ENCODE measurements at regions not wholly inside any gene's neighbourhood (a gene's known extent, or its start where the extent isn't known, plus 50 kb on each side); places are given as distances from the start of the nearest gene placed in this dataset.

DNA sequence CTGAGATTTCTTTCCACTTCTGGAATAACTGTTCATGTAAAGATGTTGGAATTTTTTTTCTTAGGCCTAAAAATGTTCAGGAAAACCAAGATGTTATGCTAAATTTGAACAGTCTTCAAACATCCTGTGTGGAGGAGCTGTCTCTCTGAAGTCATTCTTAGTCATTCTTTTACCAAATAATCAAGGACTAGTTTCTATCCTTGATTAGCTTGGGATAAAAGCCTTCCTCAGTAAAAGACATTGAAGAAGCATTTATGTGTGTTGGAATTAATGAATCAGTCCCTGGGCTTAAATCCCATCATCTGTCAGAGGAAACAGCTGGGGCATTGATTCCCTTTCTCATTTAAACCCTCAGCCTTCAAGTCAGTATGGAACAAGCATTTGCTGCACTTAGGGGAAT lies 300.1 kb upstream of the NXPH2 start:
- TF ChIP-seq, protein P1, sequence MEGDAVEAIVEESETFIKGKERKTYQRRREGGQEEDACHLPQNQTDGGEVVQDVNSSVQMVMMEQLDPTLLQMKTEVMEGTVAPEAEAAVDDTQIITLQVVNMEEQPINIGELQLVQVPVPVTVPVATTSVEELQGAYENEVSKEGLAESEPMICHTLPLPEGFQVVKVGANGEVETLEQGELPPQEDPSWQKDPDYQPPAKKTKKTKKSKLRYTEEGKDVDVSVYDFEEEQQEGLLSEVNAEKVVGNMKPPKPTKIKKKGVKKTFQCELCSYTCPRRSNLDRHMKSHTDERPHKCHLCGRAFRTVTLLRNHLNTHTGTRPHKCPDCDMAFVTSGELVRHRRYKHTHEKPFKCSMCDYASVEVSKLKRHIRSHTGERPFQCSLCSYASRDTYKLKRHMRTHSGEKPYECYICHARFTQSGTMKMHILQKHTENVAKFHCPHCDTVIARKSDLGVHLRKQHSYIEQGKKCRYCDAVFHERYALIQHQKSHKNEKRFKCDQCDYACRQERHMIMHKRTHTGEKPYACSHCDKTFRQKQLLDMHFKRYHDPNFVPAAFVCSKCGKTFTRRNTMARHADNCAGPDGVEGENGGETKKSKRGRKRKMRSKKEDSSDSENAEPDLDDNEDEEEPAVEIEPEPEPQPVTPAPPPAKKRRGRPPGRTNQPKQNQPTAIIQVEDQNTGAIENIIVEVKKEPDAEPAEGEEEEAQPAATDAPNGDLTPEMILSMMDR (IDR thresholded peaks at IDR 0.05), result no peak

DNA sequence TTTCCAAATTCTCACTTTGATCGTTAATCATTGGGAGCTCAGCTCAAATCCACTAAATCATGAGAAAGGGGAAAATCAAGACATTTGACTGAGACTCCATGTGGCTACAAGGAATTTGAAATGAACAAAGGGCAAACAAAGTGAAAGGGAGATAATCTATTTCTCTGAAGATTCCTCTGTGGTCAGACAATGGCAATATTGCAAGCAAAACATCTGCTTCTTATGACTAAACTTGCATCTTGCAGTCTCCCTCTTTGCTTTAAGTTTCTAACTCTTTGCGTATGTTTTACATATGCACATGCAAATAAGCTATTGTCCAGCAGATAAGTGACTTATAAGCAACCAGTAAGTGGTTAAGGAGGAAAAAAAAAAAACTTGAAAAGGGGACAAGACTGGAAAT lies 299.1 kb upstream of the NXPH2 start:
- TF ChIP-seq, protein P1 (IDR thresholded peaks at IDR 0.05), result no peak

DNA sequence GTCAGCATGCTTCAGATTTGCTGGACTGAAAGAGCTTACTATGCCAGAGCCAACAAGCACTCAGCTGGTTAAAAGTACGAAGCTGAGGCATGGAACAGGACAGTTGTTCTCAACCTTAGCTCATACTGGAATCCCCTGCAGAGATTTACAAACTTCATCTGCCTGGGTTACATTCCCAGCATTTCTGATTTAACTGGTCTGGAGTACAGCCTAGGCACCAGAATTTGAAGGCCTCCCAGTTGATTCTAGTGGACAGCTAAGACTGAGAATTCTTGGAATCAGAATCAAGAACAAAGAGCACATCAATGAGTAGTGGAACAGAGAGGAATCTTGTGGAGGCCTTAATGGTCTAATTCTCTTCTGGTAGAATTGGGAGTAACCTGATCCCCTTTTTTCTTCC lies 298.2 kb upstream of the NXPH2 start:
- TF ChIP-seq, protein P1 (IDR thresholded peaks at IDR 0.05), result no peak

DNA sequence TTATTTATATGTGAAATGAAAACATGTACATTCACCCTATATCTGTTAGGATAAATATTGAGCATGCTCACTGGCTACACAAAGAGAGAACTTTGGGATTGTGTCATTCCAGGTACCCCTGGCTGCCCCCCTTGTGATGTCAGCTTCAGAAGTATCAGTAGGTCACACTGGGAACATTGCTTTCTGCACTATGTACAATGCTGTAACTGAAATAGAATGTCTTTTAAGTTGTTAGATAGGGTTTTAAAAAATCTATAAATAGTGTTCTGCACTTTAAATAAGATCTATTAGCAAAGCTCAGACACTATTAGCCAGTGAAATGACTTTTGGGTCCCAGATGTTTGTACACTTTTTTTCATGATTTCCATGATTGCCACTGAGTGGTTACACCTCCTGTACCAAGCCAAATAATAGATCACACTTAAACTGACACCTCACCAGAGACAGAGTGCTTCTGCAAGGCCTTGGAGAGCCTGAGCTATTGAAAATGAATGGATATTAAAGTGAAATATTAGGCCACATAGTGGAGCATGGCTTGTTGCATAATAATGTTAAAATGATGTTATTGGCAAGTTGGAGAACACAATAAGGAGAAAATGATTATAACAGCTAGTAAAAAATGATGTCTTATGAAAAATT lies 297.0 kb upstream of the NXPH2 start:
- TF ChIP-seq, protein P1 (IDR thresholded peaks at IDR 0.05), result no peak

DNA sequence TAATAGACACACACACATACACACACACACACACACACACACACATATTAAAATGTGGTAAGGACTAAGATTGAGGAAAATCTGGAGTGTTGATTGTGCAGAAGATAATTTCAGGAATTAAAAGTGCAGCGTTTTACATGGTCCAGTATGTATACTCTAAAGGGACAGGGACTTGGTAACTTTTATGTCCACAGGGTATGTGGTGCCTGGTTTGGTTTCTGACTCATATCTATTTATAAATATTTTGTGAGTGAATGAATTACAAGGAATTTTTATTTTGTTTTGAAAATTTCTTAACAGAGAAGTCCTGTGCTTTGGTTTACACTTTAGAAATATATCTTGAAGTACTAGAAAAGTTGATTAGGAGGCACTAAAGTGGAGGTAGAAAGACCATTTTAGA lies 287.7 kb upstream of the NXPH2 start:
- TF ChIP-seq, protein P1 (IDR thresholded peaks at IDR 0.05), result no peak

DNA sequence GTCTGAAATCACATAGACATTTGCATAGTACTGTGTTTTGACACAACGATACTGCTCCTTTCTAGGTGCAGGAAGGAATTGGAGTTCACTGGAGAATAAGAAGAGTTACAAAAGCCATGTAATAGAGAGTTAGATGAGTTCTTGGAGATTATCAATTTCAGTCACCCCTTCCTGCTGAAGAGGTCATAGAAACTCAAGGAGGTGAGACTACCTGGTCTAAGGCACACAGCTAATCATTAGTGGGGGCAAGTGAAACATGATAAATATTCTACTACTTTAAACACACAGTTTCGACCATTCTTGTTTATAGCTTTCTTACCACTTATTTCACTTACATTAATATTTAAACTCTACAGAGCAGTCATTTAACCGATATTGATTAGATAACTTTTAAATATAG lies 286.9 kb upstream of the NXPH2 start:
- TF ChIP-seq, protein P1 (IDR thresholded peaks at IDR 0.05), result no peak

DNA sequence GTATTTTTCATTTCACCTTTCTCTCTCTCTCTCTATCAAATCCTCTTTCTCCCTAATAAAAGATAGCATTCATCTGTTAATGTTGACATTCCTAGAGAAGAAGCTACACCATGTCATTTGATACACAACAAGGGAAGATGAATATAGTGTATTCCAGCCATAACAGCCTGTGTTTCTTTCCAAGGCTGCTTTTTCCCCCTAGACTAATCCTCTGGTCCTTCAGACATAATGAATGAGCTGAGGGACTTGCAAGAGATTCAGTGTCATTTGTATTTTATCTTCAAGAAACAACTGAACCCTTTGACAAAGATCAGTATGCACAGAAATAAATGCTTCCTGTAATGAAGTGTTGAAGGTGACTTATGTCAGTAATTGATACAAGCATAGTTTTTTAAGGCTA lies 284.0 kb upstream of the NXPH2 start:
- TF ChIP-seq, protein P1 (IDR thresholded peaks at IDR 0.05), result no peak

DNA sequence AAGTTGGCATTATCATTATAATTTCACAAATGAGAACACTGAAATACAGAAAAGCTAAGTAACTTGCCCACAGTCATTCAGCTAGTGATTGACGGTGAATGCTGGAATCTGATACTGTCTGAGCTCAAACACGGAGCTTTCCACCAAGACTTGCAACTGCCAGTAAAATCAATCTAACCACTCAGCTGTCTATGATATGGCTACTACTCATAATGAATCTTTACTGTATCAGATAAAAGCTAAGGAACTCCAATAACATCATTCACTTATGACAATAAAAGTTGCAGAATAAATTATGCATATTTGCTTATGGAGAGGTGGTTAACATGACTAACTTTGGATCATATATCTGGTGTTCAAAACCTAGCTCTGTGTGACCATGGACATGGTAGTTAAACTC lies 279.4 kb upstream of the NXPH2 start:
- TF ChIP-seq, protein P1 (IDR thresholded peaks at IDR 0.05), result no peak
